ENCODE measurements at regions not wholly inside any gene's neighbourhood (a gene's known extent, or its start where the extent isn't known, plus 50 kb on each side); places are given as distances from the start of the nearest gene placed in this dataset.

GRCh38 chr1:8136766-8137165 is 110.7 kb upstream of the ERRFI1 start:
- ChIA-PET CTCF (no interaction called here), POLR2A (ENCODE audit: unreplicated experiment) (no interaction called here)
- H4K20me1 ChIP-seq (ENCODE audit: low read length): no peaks in the 10 kb centered on the region
- H3K9me3 ChIP-seq (ENCODE audit: low read length): no peaks in the 10 kb centered on the region
- no peaks in the 10 kb centered on the region for H3K9me2 ChIP-seq (replicated peaks; ENCODE audit: low read length)
- no peaks in the 10 kb centered on the region for H3K79me2 ChIP-seq (ENCODE audit: low read length)
- H3K4me1 ChIP-seq (ENCODE audit: insufficient read depth, low read length): peaks cover 35% of the 10 kb centered on the region
- no peak for TF ChIP-seq EZH2phosphoT487 (IDR thresholded peaks at IDR 0.05; ENCODE audit: borderline replicate concordance, low read length)
- no peak for TF ChIP-seq EZH2 (IDR thresholded peaks at IDR 0.05; ENCODE audit: low read length, unreplicated experiment)
- TF ChIP-seq CTCF (conservative IDR thresholded peaks at IDR 0.05; ENCODE audit: low read depth, low read length): no peak
- peaks cover 5% of the 10 kb centered on the region for H3F3A ChIP-seq (ENCODE audit: low read length, unreplicated experiment)
- intact Hi-C loops (cut with micrococcal nuclease): loop anchor here (5.0 kb wide), 1 partner anchor 39 kb away; no protein-coding TSS in a partner anchor
- H3K4me2 ChIP-seq (ENCODE audit: low read length): no peak overlapping the region
- no peak overlapping the region for H2AFZ ChIP-seq (ENCODE audit: low read length)
- DNase-seq: no peak
- no peak overlapping the region for H3K4me3 ChIP-seq (ENCODE audit: low read length)
- ATAC-seq: no peak
- no peak overlapping the region for H3K9ac ChIP-seq (ENCODE audit: low read length)
- BruUV-seq (replicated peaks): no TSS peak
- H3K36me3 ChIP-seq (ENCODE audit: low read depth, low read length): no peaks in the 10 kb centered on the region
- H3K27ac ChIP-seq (ENCODE audit: low read length): no peak overlapping the region
- H3K27me3 ChIP-seq (ENCODE audit: low read length): no peaks in the 10 kb centered on the region

- DNase-seq (no peak), ATAC-seq (no peak)
- Histone ChIP-seq H3K9me2 (replicated peaks; ENCODE audit: low read length) (no peaks in the 10 kb centered on the region), H3K79me2 (ENCODE audit: low read length) (no peaks in the 10 kb centered on the region), H3K36me3 (ENCODE audit: low read depth, low read length) (no peaks in the 10 kb centered on the region), H3K4me1 (ENCODE audit: insufficient read depth, low read length) (peaks cover 35% of the 10 kb centered on the region), H3K27me3 (ENCODE audit: low read length) (no peaks in the 10 kb centered on the region), H3K4me2 (ENCODE audit: low read length) (no peak overlapping the region), H3K9me3 (ENCODE audit: low read length) (no peaks in the 10 kb centered on the region), H3K27ac (ENCODE audit: low read length) (no peak overlapping the region), H3K4me3 (ENCODE audit: low read length) (no peak overlapping the region), H3K9ac (ENCODE audit: low read length) (no peak overlapping the region), H2AFZ (ENCODE audit: low read length) (no peak overlapping the region), H3F3A (ENCODE audit: low read length, unreplicated experiment) (peaks cover 5% of the 10 kb centered on the region), H4K20me1 (ENCODE audit: low read length) (no peaks in the 10 kb centered on the region)
- intact Hi-C loops (cut with micrococcal nuclease): loop anchor here (5.0 kb wide), 1 partner anchor 38 kb away; no protein-coding TSS in a partner anchor
- ChIA-PET CTCF (no interaction called here), POLR2A (ENCODE audit: unreplicated experiment) (no interaction called here)
- TF ChIP-seq EZH2 (IDR thresholded peaks at IDR 0.05; ENCODE audit: low read length, unreplicated experiment) (no peak), EZH2phosphoT487 (IDR thresholded peaks at IDR 0.05; ENCODE audit: borderline replicate concordance, low read length) (no peak), CTCF (conservative IDR thresholded peaks at IDR 0.05; ENCODE audit: low read depth, low read length) (no peak)
- BruUV-seq (replicated peaks): no TSS peak
These were observed 109.1 kb upstream of the ERRFI1 start for GRCh38 chr1:8135250-8135649.

- Histone ChIP-seq H3F3A (ENCODE audit: low read length, unreplicated experiment) (peaks cover 5% of the 10 kb centered on the region), H3K27me3 (ENCODE audit: low read length) (no peaks in the 10 kb centered on the region), H3K4me1 (ENCODE audit: insufficient read depth, low read length) (peaks cover 35% of the 10 kb centered on the region), H3K9ac (ENCODE audit: low read length) (no peak overlapping the region), H3K9me3 (ENCODE audit: low read length) (no peaks in the 10 kb centered on the region), H4K20me1 (ENCODE audit: low read length) (no peaks in the 10 kb centered on the region), H3K79me2 (ENCODE audit: low read length) (no peaks in the 10 kb centered on the region), H3K9me2 (replicated peaks; ENCODE audit: low read length) (no peaks in the 10 kb centered on the region), H3K4me3 (ENCODE audit: low read length) (no peak overlapping the region), H2AFZ (ENCODE audit: low read length) (no peak overlapping the region), H3K27ac (ENCODE audit: low read length) (peak overlapping the region; percentile 53; the same call in 1 of the 2 replicates), H3K4me2 (ENCODE audit: low read length) (no peak overlapping the region), H3K36me3 (ENCODE audit: low read depth, low read length) (no peaks in the 10 kb centered on the region)
- intact Hi-C loops (cut with micrococcal nuclease): loop anchor here (5.0 kb wide), 1 partner anchor 37 kb away; no protein-coding TSS in a partner anchor
- ChIA-PET POLR2A (ENCODE audit: unreplicated experiment) (no interaction called here), CTCF (no interaction called here)
- DNase-seq (no peak), ATAC-seq (no peak)
- TF ChIP-seq CTCF (conservative IDR thresholded peaks at IDR 0.05; ENCODE audit: low read depth, low read length) (no peak), EZH2phosphoT487 (IDR thresholded peaks at IDR 0.05; ENCODE audit: borderline replicate concordance, low read length) (no peak), EZH2 (IDR thresholded peaks at IDR 0.05; ENCODE audit: low read length, unreplicated experiment) (no peak)
- BruUV-seq (replicated peaks): no TSS peak
These were observed 108.6 kb upstream of the ERRFI1 start for GRCh38 chr1:8134546-8135235.
